Adrenal gland (tissue), 9 donors: ENCODE measurements at regions not wholly inside any gene's neighbourhood (a gene's known extent, or its start where the extent isn't known, plus 50 kb on each side); places are given as distances from the start of the nearest gene placed in this dataset.
"Not testable (repeated sequence)": the region's sequence is repeated elsewhere in the genome, so short reads cannot be mapped to it uniquely, and the experiment has no call there.

ENCODE experiments used
- DNase-seq, 7 donors: peaks; one replicate each; pipeline ENCODE4 v3.0.0-alpha.2; 2019 to 2020
- H3K27ac ChIP-seq, 5 donors: fragments of 200-600 bp; sonication (generic) in 4 of 5; 1 replicate in 3 of 5; 2 replicates in 2 of 5; pipeline versions ENCODE4 v1.5.1 to v1.8.0; 2016 to 2020; ENCODE audit warnings: mild to moderate bottlenecking in 1 of 5
- H3K27me3 ChIP-seq: fragments of 200-600 bp; 2 replicates; pipeline ENCODE4 v1.8.0; 2021
- H3K36me3 ChIP-seq, 2 donors: fragments of 200-600 bp; replicated peaks in 1 of 2; 1 replicate in 1 of 2; 2 replicates in 1 of 2; pipeline versions ENCODE4 v1.5.1 to v1.8.0; 2018 to 2022
- H3K4me1 ChIP-seq, 2 donors: fragments of 200-600 bp; replicated peaks in 1 of 2; 1 replicate in 1 of 2; 2 replicates in 1 of 2; pipeline versions ENCODE4 v1.5.1 to v1.8.0; 2018 to 2021
- H3K4me3 ChIP-seq, 4 donors: fragments of 200-600 bp; sonication (generic) in 3 of 4; one replicate each; pipeline ENCODE4 v1.5.1; 2016 to 2018
- H3K9me3 ChIP-seq, 3 donors: fragments of 200-600 bp; sonication (generic) in 1 of 3; replicated peaks in 1 of 3; 1 replicate in 2 of 3; 2 replicates in 1 of 3; pipeline versions ENCODE4 v1.5.1 to v1.8.0; 2016 to 2021
- POLR2A ChIP-seq, 2 donors: fragments of 450-650 bp; IDR thresholded peaks; one replicate each; pipeline ENCODE4 v1.6.1; 2017; ENCODE audit warnings: antibody characterized with exemption in 2 of 2, mild to moderate bottlenecking in 2 of 2, moderate library complexity in 1 of 2
- WGBS, 4 donors: extraction: QIAGEN DNeasy Blood & Tissue Kit in 2 of 4; methylation state at CpG; one replicate each; pipeline versions ENCODE4 v1.1.5 to v1.1.7; 2013 to 2017; 5-methylcytosine and 5-hydroxymethylcytosine counted together
- intact Hi-C, 2 donors: fragments of 100-400 bp; cut with DNase I; formaldehyde crosslinking; loops; one replicate each; pipeline versions ENCODE4 v1.14.1 to v1.15.0; 2022 to 2023
- TF ChIP-seq, protein P1 (sequence below), 6 experiments: fragments of 450-650 bp in 4 of 6; fragments of 200-600 bp in 2 of 6; sonication (generic) in 1 of 6; IDR thresholded peaks; 1 replicate in 5 of 6; 2 replicates in 1 of 6; pipeline versions ENCODE4 v1.5.1 to v1.8.0; 2016 to 2021; ENCODE audit warnings: antibody characterized with exemption in 6 of 6, mild to moderate bottlenecking in 2 of 6, moderate library complexity in 1 of 6
- donor health status: healthy with polysubstance abuse.
- donor health status: Bipolar disorder and iron deficiency.
- donor health status: DM: yes; HTN: yes; CAD: no.
- donor health status: DM: no; HTN: no; CAD: no.
- donor health status: DM: no; HTN: no; CAD: no.

DNA sequence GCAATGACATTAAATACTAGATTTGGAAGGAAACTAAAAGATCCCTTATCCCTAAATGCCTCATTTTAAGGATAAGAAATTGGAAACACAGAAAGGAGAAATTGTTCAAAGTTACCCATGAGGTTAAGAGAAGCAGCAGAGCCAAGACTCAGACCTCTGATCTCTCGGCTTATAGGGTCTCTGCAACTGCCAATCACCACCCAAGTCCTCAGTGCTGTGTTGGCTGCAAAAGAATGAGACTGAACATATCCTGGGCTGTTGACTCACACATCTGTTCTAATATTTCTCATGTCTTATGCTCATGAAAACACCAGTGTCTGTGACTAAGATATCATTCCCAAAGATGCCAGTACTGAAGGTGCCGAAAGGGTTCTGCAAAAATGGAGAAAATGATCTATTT lies 153.3 kb downstream of the XPNPEP1 start:
- no peak for DNase-seq
- Histone ChIP-seq H3K36me3 (no peaks in the 10 kb centered on the region), H3K27ac (no peak overlapping the region), H3K4me3 (no peak overlapping the region), H3K4me1 (no peaks in the 10 kb centered on the region), H3K27me3 (no peaks in the 10 kb centered on the region), H3K9me3 (no peaks in the 10 kb centered on the region)
- 77 to 89% (median 84%) methylated on average over 2 of the region's 2 CpGs for WGBS, 4 donors
- intact Hi-C loops: no loop called here
- TF ChIP-seq, protein P1, sequence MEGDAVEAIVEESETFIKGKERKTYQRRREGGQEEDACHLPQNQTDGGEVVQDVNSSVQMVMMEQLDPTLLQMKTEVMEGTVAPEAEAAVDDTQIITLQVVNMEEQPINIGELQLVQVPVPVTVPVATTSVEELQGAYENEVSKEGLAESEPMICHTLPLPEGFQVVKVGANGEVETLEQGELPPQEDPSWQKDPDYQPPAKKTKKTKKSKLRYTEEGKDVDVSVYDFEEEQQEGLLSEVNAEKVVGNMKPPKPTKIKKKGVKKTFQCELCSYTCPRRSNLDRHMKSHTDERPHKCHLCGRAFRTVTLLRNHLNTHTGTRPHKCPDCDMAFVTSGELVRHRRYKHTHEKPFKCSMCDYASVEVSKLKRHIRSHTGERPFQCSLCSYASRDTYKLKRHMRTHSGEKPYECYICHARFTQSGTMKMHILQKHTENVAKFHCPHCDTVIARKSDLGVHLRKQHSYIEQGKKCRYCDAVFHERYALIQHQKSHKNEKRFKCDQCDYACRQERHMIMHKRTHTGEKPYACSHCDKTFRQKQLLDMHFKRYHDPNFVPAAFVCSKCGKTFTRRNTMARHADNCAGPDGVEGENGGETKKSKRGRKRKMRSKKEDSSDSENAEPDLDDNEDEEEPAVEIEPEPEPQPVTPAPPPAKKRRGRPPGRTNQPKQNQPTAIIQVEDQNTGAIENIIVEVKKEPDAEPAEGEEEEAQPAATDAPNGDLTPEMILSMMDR (IDR thresholded peaks at IDR 0.05): no peak
- no peak for TF ChIP-seq POLR2A (IDR thresholded peaks at IDR 0.05)

DNA sequence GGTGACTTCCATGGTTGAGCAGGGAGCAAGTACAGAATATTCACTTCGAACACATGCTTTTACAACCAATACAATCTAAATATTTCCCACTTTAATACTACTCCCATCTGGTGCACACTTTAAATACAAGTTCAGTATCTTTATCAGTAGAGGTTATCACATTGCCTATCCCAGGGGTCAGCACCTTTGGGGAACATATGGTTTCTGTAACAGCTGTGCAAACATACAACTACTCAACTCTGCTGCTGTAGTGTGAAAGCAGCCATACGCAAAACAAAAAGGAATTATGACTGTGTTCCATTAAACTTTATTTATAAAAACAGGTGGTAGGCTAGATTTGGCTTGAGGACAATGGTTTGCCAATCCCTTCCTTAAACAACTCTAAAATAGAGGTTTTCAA lies 157.5 kb downstream of the XPNPEP1 start:
- no peaks in the 10 kb centered on the region for H3K4me1 ChIP-seq
- no peaks in the 10 kb centered on the region for H3K27me3 ChIP-seq
- WGBS, 4 donors: 57 to 76% (median 71%) methylated on average over 2 of the region's 2 CpGs
- H3K27ac ChIP-seq: no peak overlapping the region
- no peaks in the 10 kb centered on the region for H3K36me3 ChIP-seq
- no peak for DNase-seq
- H3K9me3 ChIP-seq: no peaks in the 10 kb centered on the region
- TF ChIP-seq, protein P1 (IDR thresholded peaks at IDR 0.05): no peak
- TF ChIP-seq POLR2A (IDR thresholded peaks at IDR 0.05): no peak
- no peak overlapping the region for H3K4me3 ChIP-seq
- intact Hi-C loops: no loop called here

DNA sequence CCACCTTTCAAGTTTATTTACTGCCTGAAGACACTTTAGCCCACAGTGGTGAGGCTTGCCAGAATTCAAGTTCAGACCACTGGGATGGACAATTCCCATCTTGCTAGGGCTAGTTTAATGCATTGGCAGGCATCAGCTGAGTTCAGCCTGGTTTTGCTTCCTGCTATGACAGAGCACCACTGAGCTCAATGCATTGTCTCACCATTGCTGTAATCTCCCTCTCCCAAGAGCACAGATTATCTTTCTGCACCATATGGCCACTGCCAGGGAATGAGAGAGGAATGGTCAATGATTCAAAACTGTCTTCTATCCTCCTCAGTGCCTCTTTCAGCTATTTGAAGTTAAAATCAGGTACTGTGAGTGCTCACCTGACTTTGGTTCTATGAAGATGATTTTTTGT lies 160.8 kb downstream of the XPNPEP1 start:
- no peaks in the 10 kb centered on the region for H3K4me1 ChIP-seq
- no peak for DNase-seq
- intact Hi-C loops: no loop called here
- H3K4me3 ChIP-seq: no peak overlapping the region
- no peak overlapping the region for H3K27ac ChIP-seq
- H3K9me3 ChIP-seq: no peaks in the 10 kb centered on the region
- no peaks in the 10 kb centered on the region for H3K36me3 ChIP-seq
- TF ChIP-seq, protein P1 (IDR thresholded peaks at IDR 0.05): no peak
- no peak for TF ChIP-seq POLR2A (IDR thresholded peaks at IDR 0.05)
- H3K27me3 ChIP-seq: no peaks in the 10 kb centered on the region

DNA sequence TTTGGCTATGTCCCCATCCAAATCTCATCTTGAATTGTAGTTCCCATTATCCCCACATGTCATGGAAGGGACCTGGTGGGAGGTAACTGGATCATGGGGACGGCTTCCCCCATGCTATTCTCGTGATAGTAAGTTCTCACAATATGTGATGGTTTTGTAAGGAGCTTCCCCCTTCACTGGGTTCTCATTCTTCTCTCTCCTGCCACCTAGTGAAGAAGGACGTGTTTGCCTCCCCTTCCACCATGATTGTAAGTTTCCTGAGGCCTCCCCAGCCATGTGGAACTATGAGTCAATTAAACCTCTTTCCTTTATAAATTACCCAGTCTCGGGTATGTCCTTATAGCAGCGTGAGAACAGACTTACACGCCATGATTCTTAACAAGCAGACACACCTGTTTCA lies 165.6 kb downstream of the XPNPEP1 start:
- WGBS, 4 donors: 61 to 70% (median 67%) methylated on average over 6 of the region's 6 CpGs
- H3K4me3 ChIP-seq, H3K4me1 ChIP-seq, DNase-seq, intact Hi-C loops, H3K36me3 ChIP-seq, H3K27me3 ChIP-seq, H3K27ac ChIP-seq, H3K9me3 ChIP-seq: not testable (repeated sequence)

DNA sequence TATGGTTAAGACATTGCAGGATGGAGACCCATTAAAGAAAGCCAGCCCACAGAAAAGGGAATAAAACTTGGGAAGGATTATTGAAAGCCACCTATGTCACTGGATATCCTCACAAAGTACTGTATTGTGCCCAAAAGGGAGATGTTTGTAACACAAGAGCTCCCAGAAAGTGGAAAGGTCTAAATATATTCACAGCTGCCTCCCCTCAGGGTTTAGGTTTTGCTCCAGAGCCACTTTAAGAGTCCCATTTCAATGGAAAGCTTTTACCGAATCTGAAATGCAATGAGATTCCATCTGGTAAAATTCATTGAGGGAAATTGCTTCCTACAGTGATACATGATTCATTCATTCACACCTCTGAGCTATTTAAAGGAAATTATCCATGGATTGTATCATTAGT lies 176.4 kb downstream of the XPNPEP1 start:
- intact Hi-C loops: no loop called here
- H3K9me3 ChIP-seq: no peaks in the 10 kb centered on the region
- TF ChIP-seq POLR2A (IDR thresholded peaks at IDR 0.05): no peak
- TF ChIP-seq, protein P1 (IDR thresholded peaks at IDR 0.05): no peak
- no peaks in the 10 kb centered on the region for H3K36me3 ChIP-seq
- no peaks in the 10 kb centered on the region for H3K4me1 ChIP-seq
- no peak overlapping the region for H3K4me3 ChIP-seq
- WGBS, 4 donors: 56 to 71% (median 61%) methylated on average over 1 of the region's 1 CpG
- no peak for DNase-seq
- no peaks in the 10 kb centered on the region for H3K27me3 ChIP-seq
- no peak overlapping the region for H3K27ac ChIP-seq
